Neuronal stem cell (in vitro differentiated cells): ENCODE measurements at regions not wholly inside any gene's neighbourhood (a gene's known extent, or its start where the extent isn't known, plus 50 kb on each side); places are given as distances from the start of the nearest gene placed in this dataset.
A peak's percentile ranks its signal among the peaks of the same experiment; 100 is the strongest.
"Not testable (repeated sequence)": the region's sequence is repeated elsewhere in the genome, so short reads cannot be mapped to it uniquely, and the experiment has no call there.

Source experiments
- DNase-seq: peaks from one replicate; pipeline ENCODE4 v3.0.0-alpha.2; 2013; ENCODE audit warnings: low spot score
- H2AFZ ChIP-seq: one replicate; pipeline ENCODE4 v1.6.1; 2013; ENCODE audit warnings: mild to moderate bottlenecking, low read length, inconsistent platforms
- H2AK5ac ChIP-seq: 2 replicates; pipeline ENCODE4 v1.6.1; 2013; ENCODE audit warnings: low read depth, mild to moderate bottlenecking, inconsistent platforms, low read length, moderate library complexity, mixed read lengths
- H2BK120ac ChIP-seq: 2 replicates; pipeline ENCODE4 v1.6.1; 2013; ENCODE audit warnings: low read depth, mild to moderate bottlenecking, inconsistent platforms, low read length, moderate library complexity, mixed read lengths
- H2BK12ac ChIP-seq: one replicate; pipeline ENCODE4 v1.6.1; 2013; ENCODE audit warnings: low read length, inconsistent platforms
- H2BK15ac ChIP-seq: 2 replicates; pipeline ENCODE4 v1.6.1; 2013; ENCODE audit warnings: mild to moderate bottlenecking, low read length, inconsistent platforms, mixed read lengths
- H2BK5ac ChIP-seq: one replicate; pipeline ENCODE4 v1.6.1; 2013; ENCODE audit warnings: inconsistent platforms, mild to moderate bottlenecking, low read length, moderate library complexity
- H3K14ac ChIP-seq: one replicate; pipeline ENCODE4 v1.6.1; 2013; ENCODE audit warnings: low read length, inconsistent platforms
- H3K18ac ChIP-seq: 2 replicates; pipeline ENCODE4 v1.6.1; 2013; ENCODE audit warnings: low read length, inconsistent platforms
- H3K23ac ChIP-seq: 2 replicates; pipeline ENCODE4 v1.6.1; 2013; ENCODE audit warnings: low read depth, mild to moderate bottlenecking, mixed read lengths, low read length, inconsistent platforms; ENCODE audit not compliant: poor library complexity
- H3K27ac ChIP-seq: replicated peaks from 3 replicates; pipeline ENCODE4 v1.5.1; 2013; ENCODE audit warnings: low read length, inconsistent platforms
- H3K27me3 ChIP-seq, 3 experiments: 2 replicates each; pipeline ENCODE4 v1.6.1; 2013; ENCODE audit warnings: low read length in 3 of 3, mild to moderate bottlenecking in 2 of 3, inconsistent platforms in 1 of 3, low read depth in 1 of 3, mixed read lengths in 1 of 3, moderate library complexity in 1 of 3; ENCODE audit not compliant: control insufficient read depth in 3 of 3, insufficient read depth in 3 of 3
- H3K36me3 ChIP-seq, 2 donors: replicated peaks in 1 of 2; 2 replicates each; pipeline ENCODE4 v1.6.1; 2013; ENCODE audit warnings: low read length in 2 of 2; ENCODE audit not compliant: control insufficient read depth in 2 of 2, insufficient read depth in 2 of 2
- H3K4ac ChIP-seq: 2 replicates; pipeline ENCODE4 v1.6.1; 2013; ENCODE audit warnings: inconsistent platforms, mild to moderate bottlenecking, low read length, moderate library complexity
- H3K4me1 ChIP-seq, 2 donors: 1 replicate in 1 of 2; 2 replicates in 1 of 2; pipeline ENCODE4 v1.6.1; 2013; ENCODE audit warnings: low read length in 2 of 2, low read depth in 1 of 2; ENCODE audit not compliant: control insufficient read depth in 2 of 2, insufficient read depth in 1 of 2
- H3K4me2 ChIP-seq: one replicate; pipeline ENCODE4 v1.6.1; 2013; ENCODE audit warnings: mild to moderate bottlenecking, low read length, inconsistent platforms; ENCODE audit not compliant: insufficient read depth, poor library complexity, severe bottlenecking
- H3K4me3 ChIP-seq, 2 donors: 2 replicates each; pipeline ENCODE4 v1.5.1; 2013; ENCODE audit warnings: low read length in 2 of 2, mild to moderate bottlenecking in 2 of 2, inconsistent platforms in 1 of 2, moderate library complexity in 1 of 2
- H3K79me1 ChIP-seq: one replicate; pipeline ENCODE4 v1.6.1; 2013; ENCODE audit warnings: low read depth, mild to moderate bottlenecking, inconsistent platforms, low read length, moderate library complexity
- H3K9ac ChIP-seq: one replicate; pipeline ENCODE4 v1.6.1; 2013; ENCODE audit warnings: mild to moderate bottlenecking, low read depth, low read length, inconsistent platforms; ENCODE audit not compliant: poor library complexity
- H3K9me3 ChIP-seq, 2 donors: replicated peaks in 1 of 2; 2 replicates each; pipeline versions ENCODE3 to v1.6.1; 2013; ENCODE audit warnings: low read length in 2 of 2, mild to moderate bottlenecking in 2 of 2, inconsistent platforms in 1 of 2, low read depth in 1 of 2, mixed read lengths in 1 of 2, moderate library complexity in 1 of 2; ENCODE audit not compliant: control insufficient read depth in 2 of 2, insufficient read depth in 1 of 2
- H4K8ac ChIP-seq: one replicate; pipeline ENCODE4 v1.6.1; 2013; ENCODE audit warnings: low read depth, mild to moderate bottlenecking, inconsistent platforms, low read length, moderate library complexity
- H4K91ac ChIP-seq: one replicate; pipeline ENCODE4 v1.6.1; 2013; ENCODE audit warnings: low read length, low read depth, mild to moderate bottlenecking, inconsistent platforms; ENCODE audit not compliant: poor library complexity
- WGBS, 2 donors: extraction: QIAGEN DNeasy Blood & Tissue Kit; methylation state at CpG; one replicate each; pipeline ENCODE4 v1.1.7; 2013; ENCODE audit warnings: missing lambda C conversion rate in 2 of 2, mixed read lengths in 1 of 2; ENCODE audit not compliant: insufficient read length in 2 of 2, insufficient replicate concordance in 1 of 2; ENCODE audit errors: extremely low coverage in 2 of 2; 5-methylcytosine and 5-hydroxymethylcytosine counted together

DNA sequence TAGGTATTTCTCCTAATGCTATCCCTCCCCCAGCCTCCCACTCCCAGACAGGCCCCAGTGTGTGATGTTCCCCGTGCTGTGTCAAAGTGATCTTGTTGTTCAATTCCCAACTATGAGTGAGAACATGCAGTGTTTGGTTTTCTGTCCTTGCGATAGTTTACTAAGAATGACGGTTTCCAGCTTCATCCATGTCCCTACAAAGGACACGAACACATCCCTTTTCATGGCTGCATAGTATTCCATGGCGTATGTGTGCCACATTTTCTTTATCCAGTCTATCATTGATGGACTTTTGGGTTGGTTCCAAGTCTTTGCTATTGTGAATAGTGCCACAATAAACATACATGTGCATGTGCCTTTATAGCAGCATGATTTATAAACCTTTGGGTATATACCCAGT, 999.3 kb upstream of the ZEB2 start:
- not testable (repeated sequence) for H3K27ac ChIP-seq, H2AK5ac ChIP-seq, H3K4ac ChIP-seq, H4K91ac ChIP-seq, H2BK5ac ChIP-seq, DNase-seq, H3K14ac ChIP-seq, H3K4me3 ChIP-seq, H3K9ac ChIP-seq, H3K4me1 ChIP-seq, H3K9me3 ChIP-seq, H2AFZ ChIP-seq, H3K36me3 ChIP-seq, H3K79me1 ChIP-seq, H3K4me2 ChIP-seq, H3K18ac ChIP-seq, H3K27me3 ChIP-seq, H2BK120ac ChIP-seq, H2BK15ac ChIP-seq, H3K23ac ChIP-seq, H2BK12ac ChIP-seq, H4K8ac ChIP-seq
- WGBS, 2 donors, result no CpG with 5 or more reads among the region's 5 CpGs

- no peak overlapping the region for H4K91ac ChIP-seq
- no peaks in the 10 kb centered on the region for H3K4me1 ChIP-seq
- no peak overlapping the region for H4K8ac ChIP-seq
- H3K27ac ChIP-seq, result no peak overlapping the region
- no peaks in the 10 kb centered on the region for H3K79me1 ChIP-seq
- DNase-seq, result no peak
- no peak overlapping the region for H3K14ac ChIP-seq
- H3K18ac ChIP-seq, result no peak overlapping the region
- WGBS, 2 donors, result no CpG with 5 or more reads among the region's 4 CpGs
- no peak overlapping the region for H2BK5ac ChIP-seq
- H3K4me3 ChIP-seq, result no peak overlapping the region
- no peak overlapping the region for H3K4me2 ChIP-seq
- H2BK15ac ChIP-seq, result no peak overlapping the region
- no peak overlapping the region for H3K9ac ChIP-seq
- H2AK5ac ChIP-seq, result no peak overlapping the region
- H3K9me3 ChIP-seq, result no peaks in the 10 kb centered on the region
- H2BK120ac ChIP-seq, result no peak overlapping the region
- H3K23ac ChIP-seq, result no peak overlapping the region
- no peak overlapping the region for H2BK12ac ChIP-seq
- no peak overlapping the region for H2AFZ ChIP-seq
- no peak overlapping the region for H3K4ac ChIP-seq
- no peaks in the 10 kb centered on the region for H3K36me3 ChIP-seq
- H3K27me3 ChIP-seq, result no peaks in the 10 kb centered on the region
Measured at GRCh38 chr2:145511946-145512345, 992.0 kb upstream of the ZEB2 start.

GRCh38 chr2:145503511-145503910, 983.6 kb upstream of the ZEB2 start:
- H3K4ac ChIP-seq, result no peak overlapping the region
- peaks cover 0 to 2% of the 10 kb centered on the region in 2 donors for H3K4me1 ChIP-seq
- H3K18ac ChIP-seq, result no peak overlapping the region
- H3K4me2 ChIP-seq, result no peak overlapping the region
- no peaks in the 10 kb centered on the region for H3K9me3 ChIP-seq
- H2BK15ac ChIP-seq, result no peak overlapping the region
- no peak overlapping the region for H3K23ac ChIP-seq
- H4K8ac ChIP-seq, result no peak overlapping the region
- no peak overlapping the region for H2AK5ac ChIP-seq
- H3K27ac ChIP-seq, result no peak overlapping the region
- no peaks in the 10 kb centered on the region for H3K27me3 ChIP-seq
- H3K14ac ChIP-seq, result no peak overlapping the region
- H3K36me3 ChIP-seq, result no peaks in the 10 kb centered on the region
- H3K4me3 ChIP-seq, result no peak overlapping the region
- DNase-seq, result no peak
- no peak overlapping the region for H2AFZ ChIP-seq
- H3K79me1 ChIP-seq, result no peaks in the 10 kb centered on the region
- H3K9ac ChIP-seq, result no peak overlapping the region
- H4K91ac ChIP-seq, result no peak overlapping the region
- no peak overlapping the region for H2BK5ac ChIP-seq
- no CpG with 5 or more reads among the region's 3 CpGs for WGBS, 2 donors
- H2BK12ac ChIP-seq, result no peak overlapping the region
- H2BK120ac ChIP-seq, result no peak overlapping the region

DNA sequence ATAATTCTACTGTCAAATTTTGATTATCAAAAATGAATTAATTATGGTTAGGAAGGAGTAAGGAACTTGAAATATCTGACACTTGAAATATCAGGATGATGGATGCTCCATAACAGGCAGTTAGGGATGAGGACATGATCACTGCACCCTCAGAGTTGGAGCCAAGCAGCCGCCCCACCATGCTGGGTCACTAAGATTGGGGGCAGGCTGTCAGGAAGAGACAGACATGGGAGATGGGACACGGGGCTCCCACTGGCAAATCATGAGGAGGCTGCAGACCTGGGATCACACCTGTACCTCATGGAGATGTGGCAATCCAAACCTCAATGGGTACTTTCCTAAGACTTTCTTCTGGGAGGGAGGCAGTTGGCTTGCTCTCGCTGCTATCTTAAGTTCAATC, 982.0 kb upstream of the ZEB2 start:
- Histone ChIP-seq H2BK12ac (no peak overlapping the region), H3K4me1 (peaks cover 0 to 2% of the 10 kb centered on the region in 2 donors), H4K8ac (no peak overlapping the region), H2BK5ac (no peak overlapping the region), H2AFZ (no peak overlapping the region), H2BK15ac (no peak overlapping the region), H2BK120ac (no peak overlapping the region), H3K4me3 (no peak overlapping the region), H2AK5ac (peak overlapping the region; percentile 35), H3K4ac (no peak overlapping the region), H3K14ac (no peak overlapping the region), H3K23ac (no peak overlapping the region), H3K36me3 (no peaks in the 10 kb centered on the region), H3K27ac (no peak overlapping the region), H3K9me3 (no peaks in the 10 kb centered on the region), H3K4me2 (no peak overlapping the region), H3K79me1 (no peaks in the 10 kb centered on the region), H4K91ac (no peak overlapping the region), H3K27me3 (no peaks in the 10 kb centered on the region), H3K18ac (no peak overlapping the region), H3K9ac (no peak overlapping the region)
- WGBS, 2 donors, result no CpG with 5 or more reads among the region's 3 CpGs
- no peak for DNase-seq
